ENCODE measurements at regions not wholly inside any gene's neighbourhood (a gene's known extent, or its start where the extent isn't known, plus 50 kb on each side); places are given as distances from the start of the nearest gene placed in this dataset.

- DNase-seq (ENCODE audit: extremely low read depth in 1 of 11, low read depth in 9 of 11, low spot score in 4 of 11): no peak
Measured at GRCh38 chr5:97529354-97529985, 346.4 kb upstream of the RIOK2 start.

- no peak for DNase-seq (ENCODE audit: extremely low read depth in 1 of 11, low read depth in 9 of 11, low spot score in 4 of 11)
Measured at GRCh38 chr5:97531549-97531948, 348.5 kb upstream of the RIOK2 start.

GRCh38 chr5:97534166-97534565, 351.1 kb upstream of the RIOK2 start:
- DNase-seq (ENCODE audit: extremely low read depth in 1 of 11, low read depth in 9 of 11, low spot score in 4 of 11): peak in 7 of 11 donors; percentile 10 to 40 (median 28)

- DNase-seq (ENCODE audit: extremely low read depth in 1 of 11, low read depth in 9 of 11, low spot score in 4 of 11): no peak
Measured at GRCh38 chr5:97536683-97537082, 353.6 kb upstream of the RIOK2 start.

GRCh38 chr5:97538912-97539311, 355.9 kb upstream of the RIOK2 start:
- no peak for DNase-seq (ENCODE audit: extremely low read depth in 1 of 11, low read depth in 9 of 11, low spot score in 4 of 11)

GRCh38 chr5:97541864-97542263, 358.8 kb upstream of the RIOK2 start:
- DNase-seq (ENCODE audit: extremely low read depth in 1 of 11, low read depth in 9 of 11, low spot score in 4 of 11): no peak

- no peak for DNase-seq (ENCODE audit: extremely low read depth in 1 of 11, low read depth in 9 of 11, low spot score in 4 of 11)
Measured at GRCh38 chr5:97542469-97542868, 359.4 kb upstream of the RIOK2 start.

GRCh38 chr5:97543166-97543565, 360.1 kb upstream of the RIOK2 start:
- DNase-seq (ENCODE audit: extremely low read depth in 1 of 11, low read depth in 9 of 11, low spot score in 4 of 11): no peak

- no peak for DNase-seq (ENCODE audit: extremely low read depth in 1 of 11, low read depth in 9 of 11, low spot score in 4 of 11)
Measured at GRCh38 chr5:97544240-97544639, 361.2 kb upstream of the RIOK2 start.

- no peak for DNase-seq (ENCODE audit: extremely low read depth in 1 of 11, low read depth in 9 of 11, low spot score in 4 of 11)
Measured at GRCh38 chr5:97544678-97545077, 361.6 kb upstream of the RIOK2 start.

GRCh38 chr5:97545446-97545845, 362.4 kb upstream of the RIOK2 start:
- DNase-seq (ENCODE audit: extremely low read depth in 1 of 11, low read depth in 9 of 11, low spot score in 4 of 11): no peak

GRCh38 chr5:97545886-97546535, 363.0 kb upstream of the RIOK2 start:
- DNase-seq (ENCODE audit: extremely low read depth in 1 of 11, low read depth in 9 of 11, low spot score in 4 of 11): no peak

- no peak for DNase-seq (ENCODE audit: extremely low read depth in 1 of 11, low read depth in 9 of 11, low spot score in 4 of 11)
Measured at GRCh38 chr5:97547430-97547829, 364.4 kb upstream of the RIOK2 start.

GRCh38 chr5:97547999-97548738, 365.1 kb upstream of the RIOK2 start:
- no peak for DNase-seq (ENCODE audit: extremely low read depth in 1 of 11, low read depth in 9 of 11, low spot score in 4 of 11)

- DNase-seq (ENCODE audit: extremely low read depth in 1 of 11, low read depth in 9 of 11, low spot score in 4 of 11): no peak
Measured at GRCh38 chr5:97548739-97549080, 365.7 kb upstream of the RIOK2 start.

- DNase-seq (ENCODE audit: extremely low read depth in 1 of 11, low read depth in 9 of 11, low spot score in 4 of 11): no peak
Measured at GRCh38 chr5:97549496-97549895, 366.4 kb upstream of the RIOK2 start.

- DNase-seq (ENCODE audit: extremely low read depth in 1 of 11, low read depth in 9 of 11, low spot score in 4 of 11): no peak
Measured at GRCh38 chr5:97550164-97550563, 367.1 kb upstream of the RIOK2 start.

- DNase-seq (ENCODE audit: extremely low read depth in 1 of 11, low read depth in 9 of 11, low spot score in 4 of 11): no peak
Measured at GRCh38 chr5:97550818-97551217, 367.8 kb upstream of the RIOK2 start.

- no peak for DNase-seq (ENCODE audit: extremely low read depth in 1 of 11, low read depth in 9 of 11, low spot score in 4 of 11)
Measured at GRCh38 chr5:97553604-97554452, 370.8 kb upstream of the RIOK2 start.
